K562 (cell line): ENCODE measurements at regions not wholly inside any gene's neighbourhood (a gene's known extent, or its start where the extent isn't known, plus 50 kb on each side); places are given as distances from the start of the nearest gene placed in this dataset.

Experiments
- ATAC-seq: fragments of 200-7000 bp; cut with Tn5 transposase; 3 replicates; pipeline ENCODE4 v1.9.1; 2020; ENCODE audit warnings: moderate library complexity
- BruUV-seq: library from RNA; stranded (reverse); fragments of 400-500 nt; replicated peaks from 2 replicates; lab custom pipeline; 2021; lab: Mats Ljungman, UMichigan
- CTCF ChIA-PET: fragments of 300-600 bp; formaldehyde crosslinking; extraction: SDS; loops from one replicate; lab custom pipeline; 2021; ENCODE audit warnings: low intra/inter-chr PET ratio; lab: Yijun Ruan, JAX
- POLR2A ChIA-PET: fragments of 300-600, 350-650 bp; sonication (Branson Sonifier 250); formaldehyde crosslinking; extraction: SDS; loops from one replicate; lab custom pipeline; 2021; ENCODE audit warnings: antibody characterized with exemption, inconsistent platforms; lab: Yijun Ruan, JAX
- DNase-seq, 4 experiments: peaks; one replicate each; pipeline versions ENCODE4 v3.0.0 to v3.0.0-alpha.2; 2011 to 2018; ENCODE audit warnings: low spot score in 3 of 4, mixed read lengths in 3 of 4; ENCODE audit errors: extremely low read depth in 1 of 4
- FAIRE-seq: peaks from 2 replicates; lab custom pipeline; 2011; peaks lifted over from hg19 to GRCh38; lab: Jason Lieb, UNC
- H2AFZ ChIP-seq: 2 replicates; pipeline ENCODE4 v1.6.0; 2011; ENCODE audit warnings: low read depth, low read length, control low read depth, inconsistent platforms
- H3K27ac ChIP-seq: fragments of 200-600 bp; 3 replicates; pipeline ENCODE4 v1.8.0; 2011; ENCODE audit warnings: low read depth, mild to moderate bottlenecking, control low read depth, inconsistent platforms, low read length, moderate library complexity, mixed read lengths; ENCODE audit errors: extremely low read depth
- H3K27me3 ChIP-seq, 2 experiments: fragments of 300-600 bp in 1 of 2; 2 replicates in 1 of 2; 3 replicates in 1 of 2; pipeline versions ENCODE4 v1.6.0 to v1.8.0; 2011; ENCODE audit warnings: inconsistent platforms in 2 of 2, low read length in 2 of 2, mild to moderate bottlenecking in 1 of 2, mixed read lengths in 1 of 2, moderate library complexity in 1 of 2; ENCODE audit not compliant: control insufficient read depth in 2 of 2, insufficient read depth in 2 of 2
- H3K36me3 ChIP-seq: fragments of 300-600 bp; 3 replicates; pipeline ENCODE4 v1.8.0; 2011; ENCODE audit warnings: mild to moderate bottlenecking, low read length, inconsistent platforms; ENCODE audit not compliant: control insufficient read depth, insufficient read depth
- H3K4me1 ChIP-seq, 2 experiments: fragments of 200-600 bp in 1 of 2; replicated peaks in 1 of 2; 2 replicates in 1 of 2; 3 replicates in 1 of 2; pipeline versions ENCODE4 v1.5.1 to v1.8.0; 2011; ENCODE audit warnings: inconsistent platforms in 2 of 2, low read length in 2 of 2, mild to moderate bottlenecking in 1 of 2, mixed read lengths in 1 of 2, moderate library complexity in 1 of 2; ENCODE audit not compliant: control insufficient read depth in 2 of 2, insufficient read depth in 2 of 2
- H3K4me2 ChIP-seq: 2 replicates; pipeline ENCODE4 v1.6.1; 2011; ENCODE audit warnings: low read length, control low read depth, inconsistent platforms, mixed read lengths; ENCODE audit not compliant: insufficient read depth
- H3K4me3 ChIP-seq: fragments of 200-600 bp; sonication (generic), shearing (Covaris generic); 2 replicates; pipeline ENCODE4 v1.5.1; 2016; ENCODE audit warnings: control low read depth, inconsistent platforms
- H3K79me2 ChIP-seq: fragments of 200-600 bp; 3 replicates; pipeline ENCODE4 v1.8.0; 2011; ENCODE audit warnings: low read length, inconsistent platforms; ENCODE audit not compliant: control insufficient read depth, insufficient read depth
- H3K9ac ChIP-seq, 2 experiments: 2 replicates each; pipeline versions ENCODE4 v1.6.0 to v1.6.1; 2011; ENCODE audit warnings: low read depth in 2 of 2, low read length in 2 of 2, control low read depth in 1 of 2, inconsistent platforms in 1 of 2, mild to moderate bottlenecking in 1 of 2, mixed read lengths in 1 of 2; ENCODE audit not compliant: insufficient read depth in 1 of 2
- H3K9me1 ChIP-seq: one replicate; pipeline ENCODE4 v1.6.0; 2011; ENCODE audit warnings: inconsistent platforms, mild to moderate bottlenecking, low read length, moderate library complexity; ENCODE audit not compliant: control insufficient read depth, insufficient read depth
- H3K9me3 ChIP-seq: replicated peaks from 2 replicates; pipeline ENCODE4 v1.5.1; 2011; ENCODE audit warnings: low read depth, low read length, inconsistent platforms; ENCODE audit not compliant: control insufficient read depth, insufficient read depth
- H4K20me1 ChIP-seq: replicated peaks from 2 replicates; pipeline ENCODE4 v1.6.1; 2011; ENCODE audit warnings: low read length, inconsistent platforms, mixed read lengths; ENCODE audit not compliant: control insufficient read depth, insufficient read depth
- ADNP ChIP-seq: fragments of 200-800 bp; sonication (Bioruptor generic); IDR thresholded peaks from 2 replicates; pipeline ENCODE4 v1.6.1; 2016; ENCODE audit warnings: missing genetic modification characterization, missing compliant biosample characterization
- ARNT ChIP-seq, 2 experiments: fragments of 450-650 bp; IDR thresholded peaks; 2 replicates each; pipeline ENCODE4 v1.6.1; 2016; ENCODE audit warnings: mild to moderate bottlenecking in 1 of 2
- CAMTA2 ChIP-seq: fragments of 250-450 bp; sonication (Bioruptor Pico); conservative IDR thresholded peaks from 2 replicates; pipeline ENCODE4 v1.5.1; 2022
- CREB5 ChIP-seq: fragments of 250-450 bp; sonication (Bioruptor Pico); IDR thresholded peaks from 2 replicates; pipeline ENCODE4 v1.5.0; 2020; ENCODE audit warnings: mild to moderate bottlenecking
- CUX1 ChIP-seq: fragments of 200-800 bp; sonication (Bioruptor generic); IDR thresholded peaks from 2 replicates; pipeline ENCODE4 v1.6.1; 2016; ENCODE audit warnings: missing genetic modification characterization, missing compliant biosample characterization
- KLF6 ChIP-seq: fragments of 250-450 bp; sonication (Bioruptor Pico); IDR thresholded peaks from 2 replicates; pipeline ENCODE4 v1.4.0; 2020; ENCODE audit warnings: mild to moderate bottlenecking, moderate library complexity, borderline replicate concordance
- SETDB1 ChIP-seq: IDR thresholded peaks from one replicate; pipeline ENCODE4 v1.6.1; 2012; ENCODE audit warnings: low read length, control low read depth, inconsistent platforms
- SMAD1 ChIP-seq: fragments of 150-350 bp; IDR thresholded peaks from 2 replicates; pipeline ENCODE4 v1.6.1; 2014; ENCODE audit warnings: low read length, low read depth; ENCODE audit not compliant: partially characterized antibody
- SNRNP70 ChIP-seq: fragments of 200-400 bp; formaldehyde crosslinking; optimal IDR thresholded peaks from 2 replicates; pipeline ENCODE3; 2017; ENCODE audit warnings: low read depth, low read length
- TCF7 ChIP-seq: sonication (generic); IDR thresholded peaks from 2 replicates; pipeline ENCODE4 v1.6.1; 2016; ENCODE audit warnings: antibody characterized with exemption, borderline replicate concordance
- TFAM ChIP-seq: fragments of 250-450 bp; sonication (Bioruptor Pico); conservative IDR thresholded peaks from 2 replicates; pipeline ENCODE4 v1.5.0; 2021; ENCODE audit warnings: mild to moderate bottlenecking, moderate library complexity
- U2AF2 ChIP-seq: fragments of 200-400 bp; formaldehyde crosslinking; optimal IDR thresholded peaks from 2 replicates; pipeline ENCODE3; 2017; ENCODE audit warnings: low read depth, mild to moderate bottlenecking, low read length
- ZBTB12 ChIP-seq: fragments of 250-450 bp; sonication (Bioruptor Pico); IDR thresholded peaks from 2 replicates; pipeline ENCODE4 v1.4.0; 2020
- ZBTB8A ChIP-seq: fragments of 450-650 bp; IDR thresholded peaks from 2 replicates; pipeline ENCODE4 v1.6.1; 2018; ENCODE audit warnings: mild to moderate bottlenecking, moderate library complexity; ENCODE audit not compliant: partially characterized antibody
- ZNF253 ChIP-seq: fragments of 250-450 bp; sonication (Bioruptor Pico); conservative IDR thresholded peaks from 2 replicates; pipeline ENCODE4 v1.6.1; 2021; ENCODE audit warnings: mild to moderate bottlenecking
- ZSCAN32 ChIP-seq: fragments of 450-650 bp; formaldehyde crosslinking; IDR thresholded peaks from 2 replicates; pipeline ENCODE4 v1.4.0; 2020; ENCODE audit warnings: mild to moderate bottlenecking, moderate library complexity
- WGBS: fragments of 100-300 bp; shearing (Covaris generic); methylation state at CpG from one replicate; pipeline ENCODE4 v1.1.6; 2016; ENCODE audit warnings: low coverage, mixed read lengths; ENCODE audit not compliant: insufficient coverage; ENCODE audit errors: missing lambda C conversion rate; 5-methylcytosine and 5-hydroxymethylcytosine counted together
- in situ Hi-C: fragments of 300-500 bp; cut with MboI; formaldehyde crosslinking; loops from 4 replicates; pipeline ENCODE4 v1.15.0; 2018; ENCODE audit warnings: inconsistent platforms, mixed read lengths
- intact Hi-C: fragments of 100-400 bp; cut with micrococcal nuclease; formaldehyde crosslinking; loops from 2 replicates; pipeline ENCODE4 v1.14.2; 2022

DNA sequence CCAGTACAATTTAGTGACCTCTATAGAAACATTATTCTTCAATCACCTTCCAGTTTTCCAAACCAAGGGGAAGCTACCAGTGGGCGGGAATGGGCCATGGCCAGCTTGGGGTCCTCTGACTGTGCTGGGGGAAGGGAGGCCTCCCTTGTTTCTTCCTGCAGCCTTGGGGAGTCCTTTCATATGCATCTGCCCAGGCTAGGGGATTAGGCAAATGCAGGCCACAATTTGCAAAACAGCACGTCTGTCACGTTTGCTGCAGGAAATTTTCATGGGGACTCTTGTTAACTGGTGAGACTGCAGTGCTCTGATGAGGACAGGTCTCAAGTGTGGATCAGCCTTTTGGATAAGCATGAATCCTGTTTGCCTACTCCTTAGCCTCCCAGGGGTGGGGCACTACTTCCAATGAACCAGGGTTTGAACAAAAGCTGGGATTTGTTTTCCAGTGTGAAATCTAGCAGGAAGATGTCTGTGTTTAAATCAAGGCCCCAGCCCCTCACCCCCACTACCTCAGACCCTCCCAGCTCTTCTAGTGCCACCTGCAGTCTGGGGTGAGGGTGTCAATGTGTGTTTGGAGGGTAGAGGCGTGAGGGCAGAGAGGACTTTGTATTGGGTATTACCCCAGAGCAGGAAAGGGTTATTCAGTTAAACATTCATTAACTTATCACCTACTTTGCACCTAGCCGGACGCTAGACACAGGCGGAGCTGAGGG is 219.9 kb downstream of the OPA1 start:
- no peaks in the 10 kb centered on the region for H4K20me1 ChIP-seq
- H3K4me1 ChIP-seq: peaks cover 9 to 10% of the 10 kb centered on the region in 2 experiments; a peak in 4 of 5 replicates
- 52% methylated on average over 7 of the region's 7 CpGs for WGBS
- intact Hi-C loops: no loop called here
- no peaks in the 10 kb centered on the region for H3K27me3 ChIP-seq
- POLR2A ChIA-PET: interaction anchor here (0.6 kb wide), 1 partner anchor 119 kb away, joined by 3 read pairs; no protein-coding TSS in a partner anchor
- ATAC-seq (no peak), DNase-seq (no peak), FAIRE-seq (no peak)
- no peaks in the 10 kb centered on the region for H3K36me3 ChIP-seq
- CTCF ChIA-PET: no interaction called here
- no peak overlapping the region for H3K4me3 ChIP-seq
- no peak overlapping the region for H3K4me2 ChIP-seq
- BruUV-seq: no TSS peak
- no peaks in the 10 kb centered on the region for H3K9me1 ChIP-seq
- no peak overlapping the region for H2AFZ ChIP-seq
- in situ Hi-C loops: no loop called here
- H3K9ac ChIP-seq: no peak overlapping the region
- H3K79me2 ChIP-seq: no peaks in the 10 kb centered on the region
- no peak overlapping the region for H3K27ac ChIP-seq
- H3K9me3 ChIP-seq: no peaks in the 10 kb centered on the region
- TF ChIP-seq U2AF2 (no peak), CAMTA2 (CRISPR knock-in tag) (no peak), SNRNP70 (no peak), ADNP (no peak), ZBTB8A (no peak), TFAM (CRISPR knock-in tag) (no peak), ZSCAN32 (CRISPR knock-in tag) (no peak), TCF7 (no peak), ZNF253 (CRISPR knock-in tag) (no peak), ARNT (IDR thresholded peaks at IDR 0.05) (no peak), KLF6 (CRISPR knock-in tag) (no peak), ZBTB12 (CRISPR knock-in tag) (no peak), CREB5 (CRISPR knock-in tag) (no peak), CUX1 (CRISPR knock-in tag) (no peak), SMAD1 (no peak), SETDB1 (no peak)
